ENCODE measurements at regions not wholly inside any gene's neighbourhood (a gene's known extent, or its start where the extent isn't known, plus 50 kb on each side); places are given as distances from the start of the nearest gene placed in this dataset.

- no CpG with 5 or more reads among the region's 6 CpGs for WGBS (ENCODE audit: insufficient coverage, insufficient read length)
- Histone ChIP-seq H3K36me3 (ENCODE audit: control insufficient read depth, insufficient read depth, low read length) (no peaks in the 10 kb centered on the region), H3K9me3 (ENCODE audit: control insufficient read depth, insufficient read depth, low read length) (peaks cover 13% of the 10 kb centered on the region), H3K27me3 (ENCODE audit: control insufficient read depth, insufficient read depth, low read length) (no peaks in the 10 kb centered on the region), H3K27ac (ENCODE audit: low read length) (no peak overlapping the region), H3K4me3 (ENCODE audit: low read length) (no peak overlapping the region), H3K4me1 (ENCODE audit: control insufficient read depth, insufficient read depth, low read length) (no peaks in the 10 kb centered on the region)
- no peak for DNase-seq (ENCODE audit: low read depth, low spot score)
Observed at GRCh38 chr7:68005992-68006391, 1009.4 kb downstream of the TYW1 start.

GRCh38 chr7:68006619-68007018, 1010.0 kb downstream of the TYW1 start:
- H3K4me1 ChIP-seq (ENCODE audit: control insufficient read depth, insufficient read depth, low read length), result no peaks in the 10 kb centered on the region
- WGBS (ENCODE audit: insufficient coverage, insufficient read length), result no CpG with 5 or more reads among the region's 2 CpGs
- no peak overlapping the region for H3K27ac ChIP-seq (ENCODE audit: low read length)
- no peak for DNase-seq (ENCODE audit: low read depth, low spot score)
- no peaks in the 10 kb centered on the region for H3K36me3 ChIP-seq (ENCODE audit: control insufficient read depth, insufficient read depth, low read length)
- H3K4me3 ChIP-seq (ENCODE audit: low read length), result no peak overlapping the region
- no peaks in the 10 kb centered on the region for H3K27me3 ChIP-seq (ENCODE audit: control insufficient read depth, insufficient read depth, low read length)
- H3K9me3 ChIP-seq (ENCODE audit: control insufficient read depth, insufficient read depth, low read length), result peaks cover 13% of the 10 kb centered on the region

GRCh38 chr7:68009716-68010115, 1013.1 kb downstream of the TYW1 start:
- Histone ChIP-seq H3K27me3 (ENCODE audit: control insufficient read depth, insufficient read depth, low read length) (no peaks in the 10 kb centered on the region), H3K4me1 (ENCODE audit: control insufficient read depth, insufficient read depth, low read length) (no peaks in the 10 kb centered on the region), H3K9me3 (ENCODE audit: control insufficient read depth, insufficient read depth, low read length) (peaks cover 13% of the 10 kb centered on the region), H3K36me3 (ENCODE audit: control insufficient read depth, insufficient read depth, low read length) (no peaks in the 10 kb centered on the region), H3K27ac (ENCODE audit: low read length) (no peak overlapping the region), H3K4me3 (ENCODE audit: low read length) (no peak overlapping the region)
- no CpG with 5 or more reads among the region's 4 CpGs for WGBS (ENCODE audit: insufficient coverage, insufficient read length)
- DNase-seq (ENCODE audit: low read depth, low spot score), result no peak

- no peak for DNase-seq (ENCODE audit: low read depth, low spot score)
- Histone ChIP-seq H3K27me3 (ENCODE audit: control insufficient read depth, insufficient read depth, low read length) (no peaks in the 10 kb centered on the region), H3K4me3 (ENCODE audit: low read length) (no peak overlapping the region), H3K4me1 (ENCODE audit: control insufficient read depth, insufficient read depth, low read length) (no peaks in the 10 kb centered on the region), H3K36me3 (ENCODE audit: control insufficient read depth, insufficient read depth, low read length) (no peaks in the 10 kb centered on the region), H3K27ac (ENCODE audit: low read length) (no peak overlapping the region), H3K9me3 (ENCODE audit: control insufficient read depth, insufficient read depth, low read length) (peaks cover 12% of the 10 kb centered on the region)
- WGBS (ENCODE audit: insufficient coverage, insufficient read length), result no CpG with 5 or more reads among the region's 11 CpGs
Observed at GRCh38 chr7:68014031-68014736, 1017.6 kb downstream of the TYW1 start.

GRCh38 chr7:68015122-68015977, 1018.7 kb downstream of the TYW1 start:
- Histone ChIP-seq H3K27me3 (ENCODE audit: control insufficient read depth, insufficient read depth, low read length) (no peaks in the 10 kb centered on the region), H3K36me3 (ENCODE audit: control insufficient read depth, insufficient read depth, low read length) (no peaks in the 10 kb centered on the region), H3K9me3 (ENCODE audit: control insufficient read depth, insufficient read depth, low read length) (peaks cover 11% of the 10 kb centered on the region), H3K4me3 (ENCODE audit: low read length) (no peak overlapping the region), H3K4me1 (ENCODE audit: control insufficient read depth, insufficient read depth, low read length) (no peaks in the 10 kb centered on the region), H3K27ac (ENCODE audit: low read length) (no peak overlapping the region)
- WGBS (ENCODE audit: insufficient coverage, insufficient read length), result no CpG with 5 or more reads among the region's 5 CpGs
- no peak for DNase-seq (ENCODE audit: low read depth, low spot score)

DNA sequence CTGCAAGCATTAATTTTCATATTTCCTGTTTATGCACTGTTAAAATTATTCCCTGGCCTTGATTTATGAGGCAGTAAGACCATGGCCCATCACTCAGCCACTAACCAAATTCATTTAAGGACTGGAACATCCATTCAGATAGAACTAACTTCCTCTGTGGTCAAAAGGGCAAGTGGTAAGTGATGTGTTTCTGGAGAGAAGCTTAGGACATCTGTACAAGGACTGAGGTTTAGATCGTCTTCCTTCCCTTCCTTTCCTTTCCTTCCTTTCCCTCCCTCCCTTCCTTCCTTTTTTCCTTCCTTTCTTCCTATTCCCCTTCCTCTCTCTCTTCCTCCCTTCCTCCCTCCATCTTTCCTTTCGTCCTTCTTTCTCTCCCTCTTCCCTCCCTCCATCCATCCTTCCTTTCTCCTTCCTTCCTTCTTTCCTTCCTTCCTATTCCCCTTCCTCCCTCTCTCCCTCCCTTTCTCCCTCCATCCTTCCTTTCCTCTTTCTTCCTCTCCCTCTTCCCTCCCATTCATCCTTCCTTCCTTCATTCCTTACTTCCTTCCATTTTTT, 1019.4 kb downstream of the TYW1 start:
- DNase-seq (ENCODE audit: low read depth, low spot score), result no peak
- Histone ChIP-seq H3K4me3 (ENCODE audit: low read length) (no peak overlapping the region), H3K9me3 (ENCODE audit: control insufficient read depth, insufficient read depth, low read length) (peaks cover 11% of the 10 kb centered on the region), H3K27ac (ENCODE audit: low read length) (no peak overlapping the region), H3K4me1 (ENCODE audit: control insufficient read depth, insufficient read depth, low read length) (no peaks in the 10 kb centered on the region), H3K36me3 (ENCODE audit: control insufficient read depth, insufficient read depth, low read length) (no peaks in the 10 kb centered on the region), H3K27me3 (ENCODE audit: control insufficient read depth, insufficient read depth, low read length) (no peaks in the 10 kb centered on the region)
- 90% methylated on average over 1 of the region's 2 CpGs for WGBS (ENCODE audit: insufficient coverage, insufficient read length)

DNA sequence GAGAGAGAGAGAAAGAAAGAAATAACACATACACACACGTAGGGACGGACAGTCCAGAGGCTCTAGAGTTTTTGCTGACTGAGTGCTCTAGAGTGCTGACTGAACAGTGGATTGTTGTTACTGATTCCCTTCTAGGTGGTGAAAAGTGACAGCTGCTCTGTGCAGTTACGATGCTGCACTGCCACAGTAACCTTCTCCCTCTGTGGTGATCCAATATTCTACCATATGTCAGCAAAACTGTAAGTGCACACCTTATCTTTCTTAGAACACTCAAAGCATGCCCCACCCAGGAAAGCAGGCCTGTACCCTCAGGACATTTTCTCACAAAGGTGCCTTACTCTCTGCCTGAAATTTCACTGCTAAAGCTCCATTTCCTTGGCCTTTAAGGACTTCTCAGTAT, 1023.5 kb downstream of the TYW1 start:
- no peak for DNase-seq (ENCODE audit: low read depth, low spot score)
- H3K9me3 ChIP-seq (ENCODE audit: control insufficient read depth, insufficient read depth, low read length), result peaks cover 14% of the 10 kb centered on the region
- H3K36me3 ChIP-seq (ENCODE audit: control insufficient read depth, insufficient read depth, low read length), result no peaks in the 10 kb centered on the region
- no peak overlapping the region for H3K27ac ChIP-seq (ENCODE audit: low read length)
- H3K27me3 ChIP-seq (ENCODE audit: control insufficient read depth, insufficient read depth, low read length), result no peaks in the 10 kb centered on the region
- no peaks in the 10 kb centered on the region for H3K4me1 ChIP-seq (ENCODE audit: control insufficient read depth, insufficient read depth, low read length)
- no peak overlapping the region for H3K4me3 ChIP-seq (ENCODE audit: low read length)
- no CpG with 5 or more reads among the region's 3 CpGs for WGBS (ENCODE audit: insufficient coverage, insufficient read length)

DNA sequence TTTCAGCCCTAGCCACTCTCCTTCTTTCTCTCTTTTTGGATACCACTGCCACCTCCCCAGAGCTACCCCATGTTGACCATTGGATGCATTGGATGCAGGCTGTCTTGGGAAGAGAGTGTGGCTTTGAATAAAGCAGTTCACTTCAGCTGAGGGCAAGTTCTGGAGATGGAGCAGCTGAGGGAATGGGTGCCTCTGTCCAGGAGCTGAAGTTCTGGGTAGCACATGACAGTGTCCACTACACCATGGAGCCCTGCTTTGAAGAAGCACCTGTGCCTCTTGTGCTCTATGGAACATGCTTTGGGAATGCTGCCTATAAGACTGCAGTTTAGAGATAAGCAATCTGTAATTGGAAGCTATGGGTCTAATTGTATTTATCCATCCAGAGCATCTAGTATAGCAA, 1028.7 kb downstream of the TYW1 start:
- H3K4me3 ChIP-seq (ENCODE audit: low read length), result no peak overlapping the region
- no peak for DNase-seq (ENCODE audit: low read depth, low spot score)
- peaks cover 13% of the 10 kb centered on the region for H3K9me3 ChIP-seq (ENCODE audit: control insufficient read depth, insufficient read depth, low read length)
- H3K4me1 ChIP-seq (ENCODE audit: control insufficient read depth, insufficient read depth, low read length), result no peaks in the 10 kb centered on the region
- no peaks in the 10 kb centered on the region for H3K36me3 ChIP-seq (ENCODE audit: control insufficient read depth, insufficient read depth, low read length)
- no peak overlapping the region for H3K27ac ChIP-seq (ENCODE audit: low read length)
- H3K27me3 ChIP-seq (ENCODE audit: control insufficient read depth, insufficient read depth, low read length), result no peaks in the 10 kb centered on the region

GRCh38 chr7:68030530-68030929, 1033.9 kb downstream of the TYW1 start:
- no peaks in the 10 kb centered on the region for H3K36me3 ChIP-seq (ENCODE audit: control insufficient read depth, insufficient read depth, low read length)
- no CpG with 5 or more reads among the region's 3 CpGs for WGBS (ENCODE audit: insufficient coverage, insufficient read length)
- H3K4me3 ChIP-seq (ENCODE audit: low read length), result no peak overlapping the region
- no peak overlapping the region for H3K27ac ChIP-seq (ENCODE audit: low read length)
- H3K9me3 ChIP-seq (ENCODE audit: control insufficient read depth, insufficient read depth, low read length), result peaks cover 10% of the 10 kb centered on the region
- no peak for DNase-seq (ENCODE audit: low read depth, low spot score)
- no peaks in the 10 kb centered on the region for H3K4me1 ChIP-seq (ENCODE audit: control insufficient read depth, insufficient read depth, low read length)
- no peaks in the 10 kb centered on the region for H3K27me3 ChIP-seq (ENCODE audit: control insufficient read depth, insufficient read depth, low read length)

DNA sequence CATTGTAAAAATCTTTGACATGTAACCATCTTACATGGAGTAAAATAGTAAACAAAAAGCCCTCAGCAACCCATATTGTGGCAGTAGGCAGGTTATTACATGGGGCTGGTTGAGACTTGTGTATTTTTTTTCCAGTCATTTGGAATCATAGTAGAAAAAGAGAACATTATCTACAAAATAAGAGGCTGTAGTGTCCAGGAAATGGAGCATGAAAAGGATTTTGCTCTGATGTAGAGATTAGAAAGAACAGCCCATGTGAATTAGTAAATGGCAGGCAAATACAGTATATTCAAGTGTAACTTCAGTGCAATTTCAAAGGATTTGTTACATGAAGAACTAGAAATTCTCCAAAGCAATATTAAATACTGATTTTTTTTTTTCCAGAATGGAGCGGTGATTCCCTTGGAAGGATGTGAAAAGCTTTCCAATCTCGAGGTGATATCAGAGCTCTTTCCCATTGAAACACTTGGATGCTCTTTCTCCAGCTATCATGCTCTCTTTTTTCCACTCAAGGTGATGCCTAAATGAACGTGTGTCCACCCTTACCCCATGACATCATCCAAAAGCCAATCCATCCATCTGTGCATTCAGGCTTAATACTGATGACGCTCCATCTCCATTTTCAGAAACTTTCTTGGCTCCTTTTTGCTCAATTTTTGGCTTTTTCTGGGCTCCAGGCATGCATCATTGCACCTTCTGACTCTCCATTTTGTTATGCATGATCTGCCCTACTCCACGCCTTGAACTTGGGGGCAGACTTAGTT, 1034.7 kb downstream of the TYW1 start:
- no peaks in the 10 kb centered on the region for H3K4me1 ChIP-seq (ENCODE audit: control insufficient read depth, insufficient read depth, low read length)
- no peaks in the 10 kb centered on the region for H3K27me3 ChIP-seq (ENCODE audit: control insufficient read depth, insufficient read depth, low read length)
- no CpG with 5 or more reads among the region's 5 CpGs for WGBS (ENCODE audit: insufficient coverage, insufficient read length)
- H3K36me3 ChIP-seq (ENCODE audit: control insufficient read depth, insufficient read depth, low read length), result no peaks in the 10 kb centered on the region
- H3K9me3 ChIP-seq (ENCODE audit: control insufficient read depth, insufficient read depth, low read length), result peaks cover 7% of the 10 kb centered on the region
- DNase-seq (ENCODE audit: low read depth, low spot score), result no peak
- H3K4me3 ChIP-seq (ENCODE audit: low read length), result no peak overlapping the region
- H3K27ac ChIP-seq (ENCODE audit: low read length), result no peak overlapping the region

Data from iPS DF 6.9 (cell line).